Natural killer cell (primary cell): ENCODE measurements at regions not wholly inside any gene's neighbourhood (a gene's known extent, or its start where the extent isn't known, plus 50 kb on each side); places are given as distances from the start of the nearest gene placed in this dataset.

ENCODE experiments used
- ATAC-seq, 3 donors: fragments of 150-1000 bp in 2 of 3; fragments of 200-7000 bp in 1 of 3; cut with Tn5 transposase; 1 replicate in 1 of 3; 2 replicates in 2 of 3; pipeline ENCODE4 v1.10.0; 2021; ENCODE audit warnings: mild to moderate bottlenecking in 2 of 3, moderate library complexity in 2 of 3
- DNase-seq, 2 donors: peaks; one replicate each; pipeline versions ENCODE4 v3.0.0 to v3.0.0-alpha.2; 2013 to 2021; ENCODE audit warnings: mixed read lengths in 1 of 2
- H3K27ac ChIP-seq: one replicate; pipeline ENCODE4 v1.5.1; 2013; ENCODE audit warnings: mild to moderate bottlenecking, low read length
- H3K27me3 ChIP-seq: one replicate; pipeline ENCODE4 v1.6.1; 2013; ENCODE audit warnings: low read length; ENCODE audit not compliant: control insufficient read depth, insufficient read depth
- H3K36me3 ChIP-seq: one replicate; pipeline ENCODE4 v1.6.1; 2013; ENCODE audit warnings: low read length; ENCODE audit not compliant: control insufficient read depth, insufficient read depth
- H3K4me1 ChIP-seq: one replicate; pipeline ENCODE4 v1.6.1; 2013; ENCODE audit warnings: low read length; ENCODE audit not compliant: control insufficient read depth, insufficient read depth
- H3K4me3 ChIP-seq: one replicate; pipeline ENCODE4 v1.5.1; 2013; ENCODE audit warnings: low read length
- H3K9me3 ChIP-seq: one replicate; pipeline ENCODE4 v1.6.1; 2013; ENCODE audit warnings: low read length; ENCODE audit not compliant: control insufficient read depth, insufficient read depth
- H3K27ac Mint-ChIP-seq, 2 donors: one replicate each; pipeline ENCODE4 v1.8.0; 2022; ENCODE audit warnings: mild to moderate bottlenecking in 2 of 2, mixed read lengths in 2 of 2, moderate library complexity in 1 of 2
- H3K27me3 Mint-ChIP-seq, 2 donors: one replicate each; pipeline ENCODE4 v1.8.0; 2022; ENCODE audit warnings: low read depth in 2 of 2, mixed read lengths in 2 of 2
- H3K36me3 Mint-ChIP-seq: one replicate; pipeline ENCODE4 v1.8.0; 2022; ENCODE audit warnings: mixed read lengths
- H3K4me1 Mint-ChIP-seq, 2 donors: one replicate each; pipeline ENCODE4 v1.8.0; 2022; ENCODE audit warnings: mixed read lengths in 2 of 2
- H3K4me3 Mint-ChIP-seq: one replicate; pipeline ENCODE4 v1.8.0; 2022; ENCODE audit warnings: mild to moderate bottlenecking, moderate library complexity, mixed read lengths
- H3K9me3 Mint-ChIP-seq, 2 donors: one replicate each; pipeline ENCODE4 v1.8.0; 2022; ENCODE audit warnings: mixed read lengths in 2 of 2
- WGBS: methylation state at CpG from one replicate; pipeline ENCODE4 v1.1.7; 2013; ENCODE audit warnings: missing lambda C conversion rate; ENCODE audit not compliant: insufficient coverage; 5-methylcytosine and 5-hydroxymethylcytosine counted together
- intact Hi-C: fragments of 100-400 bp; cut with micrococcal nuclease; formaldehyde crosslinking; loops from one replicate; pipeline ENCODE4 v1.14.2; 2022
- TF ChIP-seq, protein P1 (sequence below): fragments of 200-600 bp; IDR thresholded peaks from one replicate; pipeline ENCODE4 v1.8.0; 2022; ENCODE audit warnings: antibody characterized with exemption

DNA sequence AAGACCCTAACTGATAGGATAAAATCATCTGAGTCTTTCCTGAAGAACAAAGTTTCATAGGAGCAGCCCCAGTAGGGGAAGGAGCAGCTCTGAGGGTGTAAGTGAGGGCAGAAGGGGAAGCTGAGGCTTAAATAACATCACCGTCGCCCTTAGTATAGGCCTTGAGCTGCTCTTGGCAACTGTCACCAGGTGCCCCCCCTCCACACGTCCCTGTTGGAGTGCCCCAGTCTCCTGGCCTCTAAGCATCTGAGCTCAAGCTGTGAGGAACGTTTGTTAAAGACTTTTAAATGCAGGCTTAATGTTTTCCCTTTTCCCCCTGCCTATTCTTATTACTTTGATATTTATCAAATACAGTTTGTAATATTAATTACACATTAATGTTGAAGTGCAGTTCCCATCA is 170.6 kb downstream of the ZIC5 start:
- ATAC-seq (no peak), DNase-seq (no peak)
- H3K27ac Mint-ChIP-seq: no peak overlapping the region
- Histone ChIP-seq H3K4me1 (no peaks in the 10 kb centered on the region), H3K27ac (no peak overlapping the region), H3K27me3 (no peaks in the 10 kb centered on the region), H3K36me3 (no peaks in the 10 kb centered on the region), H3K9me3 (no peaks in the 10 kb centered on the region), H3K4me3 (no peak overlapping the region)
- 91% methylated on average over 3 of the region's 4 CpGs for WGBS
- no peaks in the 10 kb centered on the region for H3K27me3 Mint-ChIP-seq
- TF ChIP-seq, protein P1, sequence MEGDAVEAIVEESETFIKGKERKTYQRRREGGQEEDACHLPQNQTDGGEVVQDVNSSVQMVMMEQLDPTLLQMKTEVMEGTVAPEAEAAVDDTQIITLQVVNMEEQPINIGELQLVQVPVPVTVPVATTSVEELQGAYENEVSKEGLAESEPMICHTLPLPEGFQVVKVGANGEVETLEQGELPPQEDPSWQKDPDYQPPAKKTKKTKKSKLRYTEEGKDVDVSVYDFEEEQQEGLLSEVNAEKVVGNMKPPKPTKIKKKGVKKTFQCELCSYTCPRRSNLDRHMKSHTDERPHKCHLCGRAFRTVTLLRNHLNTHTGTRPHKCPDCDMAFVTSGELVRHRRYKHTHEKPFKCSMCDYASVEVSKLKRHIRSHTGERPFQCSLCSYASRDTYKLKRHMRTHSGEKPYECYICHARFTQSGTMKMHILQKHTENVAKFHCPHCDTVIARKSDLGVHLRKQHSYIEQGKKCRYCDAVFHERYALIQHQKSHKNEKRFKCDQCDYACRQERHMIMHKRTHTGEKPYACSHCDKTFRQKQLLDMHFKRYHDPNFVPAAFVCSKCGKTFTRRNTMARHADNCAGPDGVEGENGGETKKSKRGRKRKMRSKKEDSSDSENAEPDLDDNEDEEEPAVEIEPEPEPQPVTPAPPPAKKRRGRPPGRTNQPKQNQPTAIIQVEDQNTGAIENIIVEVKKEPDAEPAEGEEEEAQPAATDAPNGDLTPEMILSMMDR: no peak
- H3K4me1 Mint-ChIP-seq: no peaks in the 10 kb centered on the region
- no peak overlapping the region for H3K4me3 Mint-ChIP-seq
- no peaks in the 10 kb centered on the region for H3K9me3 Mint-ChIP-seq
- intact Hi-C loops: no loop called here
- H3K36me3 Mint-ChIP-seq: no peaks in the 10 kb centered on the region

DNA sequence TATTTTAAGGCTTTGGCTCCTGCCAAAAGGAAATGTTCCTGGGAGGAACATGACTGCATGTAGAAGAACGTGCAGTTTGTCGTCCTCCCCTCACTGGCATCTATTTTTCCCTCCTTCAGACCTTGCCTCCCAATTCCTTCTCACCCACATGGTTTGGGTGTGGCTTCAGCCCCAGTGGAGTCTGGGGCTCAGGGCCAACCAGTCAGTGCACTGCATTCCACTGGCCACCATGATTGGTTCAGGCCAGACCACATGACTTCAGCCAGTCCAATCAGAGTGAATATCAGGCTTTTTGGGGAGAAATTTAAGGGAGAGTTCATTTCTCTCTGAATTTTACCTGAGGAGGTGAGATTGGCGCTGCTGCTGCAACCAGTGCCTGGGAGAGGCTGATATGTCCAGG is 171.6 kb downstream of the ZIC5 start:
- intact Hi-C loops: no loop called here
- Mint-ChIP-seq H3K27ac (no peak overlapping the region), H3K4me3 (no peak overlapping the region), H3K9me3 (no peaks in the 10 kb centered on the region), H3K36me3 (no peaks in the 10 kb centered on the region), H3K27me3 (no peaks in the 10 kb centered on the region), H3K4me1 (no peaks in the 10 kb centered on the region)
- Histone ChIP-seq H3K4me3 (no peak overlapping the region), H3K36me3 (no peaks in the 10 kb centered on the region), H3K9me3 (no peaks in the 10 kb centered on the region), H3K27me3 (no peaks in the 10 kb centered on the region), H3K27ac (no peak overlapping the region), H3K4me1 (no peaks in the 10 kb centered on the region)
- TF ChIP-seq, protein P1: no peak
- ATAC-seq (no peak), DNase-seq (no peak)
- 96% methylated on average over 3 of the region's 3 CpGs for WGBS

DNA sequence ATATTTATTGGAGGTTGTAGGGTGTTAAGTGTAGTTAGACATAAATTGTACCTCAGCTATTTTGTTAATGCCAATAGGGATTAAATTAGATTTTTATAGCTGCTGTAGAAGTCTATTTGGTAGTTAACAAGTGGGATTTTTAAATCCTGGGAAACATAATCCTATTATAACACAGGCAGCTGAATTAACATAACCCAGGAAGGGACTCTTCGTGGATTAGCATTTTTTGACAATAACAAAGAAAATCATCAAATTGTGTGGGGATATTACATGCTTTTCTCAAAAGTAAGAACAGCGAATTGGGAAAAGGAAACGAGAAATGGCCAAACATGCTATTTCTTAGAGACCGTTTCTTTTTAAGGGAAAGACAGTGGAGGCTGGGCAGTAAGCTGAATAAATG is 172.8 kb downstream of the ZIC5 start:
- intact Hi-C loops: no loop called here
- H3K36me3 ChIP-seq: no peaks in the 10 kb centered on the region
- no peak overlapping the region for H3K27ac ChIP-seq
- Mint-ChIP-seq H3K4me3 (no peak overlapping the region), H3K9me3 (no peaks in the 10 kb centered on the region), H3K36me3 (no peaks in the 10 kb centered on the region), H3K27ac (no peak overlapping the region), H3K4me1 (no peaks in the 10 kb centered on the region), H3K27me3 (no peaks in the 10 kb centered on the region)
- no peaks in the 10 kb centered on the region for H3K9me3 ChIP-seq
- WGBS: 96% methylated on average over 4 of the region's 4 CpGs
- DNase-seq (no peak), ATAC-seq (no peak)
- no peaks in the 10 kb centered on the region for H3K4me1 ChIP-seq
- no peaks in the 10 kb centered on the region for H3K27me3 ChIP-seq
- H3K4me3 ChIP-seq: no peak overlapping the region
- TF ChIP-seq, protein P1: no peak

DNA sequence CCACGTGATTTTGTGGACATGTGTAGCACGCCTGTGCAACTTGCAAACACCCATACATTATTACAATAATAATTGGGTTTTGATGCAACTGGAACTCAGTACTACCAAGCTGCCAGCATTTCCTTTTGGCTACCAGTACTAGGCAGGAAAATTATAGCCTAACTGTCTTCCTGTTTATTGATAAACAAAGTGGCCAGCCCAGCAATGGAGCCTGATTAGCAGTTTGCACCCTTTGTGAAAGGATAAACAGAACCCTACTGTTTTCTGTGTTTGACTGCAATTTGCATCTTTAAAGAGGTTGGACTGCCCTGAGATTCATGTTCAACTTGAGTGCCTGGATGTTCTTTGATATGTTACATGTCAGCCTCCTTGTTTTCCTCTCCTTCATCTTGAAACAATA is 173.9 kb downstream of the ZIC5 start:
- no peaks in the 10 kb centered on the region for H3K36me3 ChIP-seq
- Mint-ChIP-seq H3K27ac (no peak overlapping the region), H3K4me1 (no peaks in the 10 kb centered on the region), H3K36me3 (no peaks in the 10 kb centered on the region), H3K27me3 (no peaks in the 10 kb centered on the region), H3K9me3 (no peaks in the 10 kb centered on the region), H3K4me3 (no peak overlapping the region)
- H3K9me3 ChIP-seq: no peaks in the 10 kb centered on the region
- DNase-seq: no peak
- no peak overlapping the region for H3K27ac ChIP-seq
- H3K27me3 ChIP-seq: no peaks in the 10 kb centered on the region
- intact Hi-C loops: no loop called here
- no peak for ATAC-seq
- WGBS: 79% methylated on average over 2 of the region's 2 CpGs
- TF ChIP-seq, protein P1: no peak
- H3K4me1 ChIP-seq: no peaks in the 10 kb centered on the region
- H3K4me3 ChIP-seq: no peak overlapping the region
